Neural cell (in vitro differentiated cells): ENCODE measurements at regions not wholly inside any gene's neighbourhood (a gene's known extent, or its start where the extent isn't known, plus 50 kb on each side); places are given as distances from the start of the nearest gene placed in this dataset.

ENCODE experiments used
- H2AFZ ChIP-seq: fragments of 200-600, 300-800 bp; sonication (generic), shearing (Covaris generic); 2 replicates; pipeline ENCODE4 v1.6.0; 2014; ENCODE audit warnings: low read depth, mild to moderate bottlenecking, antibody characterized with exemption, low read length, moderate library complexity
- H3F3A ChIP-seq: fragments of 200-600 bp; shearing (Covaris generic); 2 replicates; pipeline ENCODE4 v1.6.1; 2016; ENCODE audit warnings: mild to moderate bottlenecking, moderate library complexity, mixed read lengths, antibody characterized with exemption, low read length; ENCODE audit not compliant: insufficient read depth, poor library complexity, severe bottlenecking
- H3K27ac ChIP-seq: fragments of 200-600, 300-800 bp; sonication (generic), shearing (Covaris generic); 2 replicates; pipeline ENCODE4 v1.5.1; 2014; ENCODE audit warnings: mild to moderate bottlenecking, low read length, moderate library complexity
- H3K27me3 ChIP-seq: fragments of 300-800, 200-600 bp; sonication (generic), shearing (Covaris generic); 2 replicates; pipeline ENCODE4 v1.6.0; 2014; ENCODE audit warnings: mild to moderate bottlenecking, low read depth, low read length, moderate library complexity; ENCODE audit not compliant: insufficient read depth
- H3K36me3 ChIP-seq: fragments of 300-800, 200-600 bp; sonication (generic), shearing (Covaris generic); 2 replicates; pipeline ENCODE4 v1.5.1; 2014; ENCODE audit warnings: mild to moderate bottlenecking, antibody characterized with exemption, low read length, moderate library complexity; ENCODE audit not compliant: insufficient read depth
- H3K4me2 ChIP-seq: fragments of 300-800, 200-600 bp; sonication (generic), shearing (Covaris generic); 2 replicates; pipeline ENCODE4 v1.6.0; 2014; ENCODE audit warnings: mild to moderate bottlenecking, low read length
- H3K4me3 ChIP-seq: fragments of 300-800, 200-600 bp; sonication (generic), shearing (Covaris generic); 2 replicates; pipeline ENCODE4 v1.5.1; 2014; ENCODE audit warnings: mild to moderate bottlenecking, low read length, moderate library complexity
- H3K79me2 ChIP-seq: fragments of 200-600 bp; shearing (Covaris generic); replicated peaks from 2 replicates; pipeline ENCODE4 v1.6.0; 2014; ENCODE audit warnings: mild to moderate bottlenecking, low read length, moderate library complexity; ENCODE audit not compliant: insufficient read depth
- H3K9ac ChIP-seq: fragments of 300-800, 200-600 bp; sonication (generic), shearing (Covaris generic); 2 replicates; pipeline ENCODE4 v1.6.1; 2016; ENCODE audit warnings: mild to moderate bottlenecking, low read length, mixed read lengths
- H3K9me2 ChIP-seq: fragments of 200-600 bp; shearing (Covaris generic); 2 replicates; pipeline ENCODE4 v1.6.1; 2016; ENCODE audit warnings: mild to moderate bottlenecking, low read length, mixed read lengths; ENCODE audit not compliant: insufficient read depth
- H3K9me3 ChIP-seq: fragments of 200-600, 300-800 bp; sonication (generic), shearing (Covaris generic); 2 replicates; pipeline ENCODE4 v1.6.1; 2016; ENCODE audit warnings: mild to moderate bottlenecking, mixed run types, low read length, moderate library complexity, mixed read lengths
- H4K20me1 ChIP-seq: fragments of 200-600 bp; shearing (Covaris generic); 2 replicates; pipeline ENCODE4 v1.6.1; 2016; ENCODE audit warnings: mild to moderate bottlenecking, mixed run types; ENCODE audit not compliant: insufficient read depth
- EP300 ChIP-seq: fragments of 450-650 bp; conservative IDR thresholded peaks from 2 replicates; pipeline ENCODE4 v1.6.1; 2014; ENCODE audit warnings: antibody characterized with exemption, mild to moderate bottlenecking, moderate library complexity; ENCODE audit not compliant: poor library complexity, severe bottlenecking
- EZH2 ChIP-seq: fragments of 200-600, 300-800 bp; shearing (Covaris generic), sonication (generic); IDR thresholded peaks from 2 replicates; pipeline ENCODE4 v1.6.1; 2014; ENCODE audit warnings: antibody characterized with exemption, low read length, borderline replicate concordance, mild to moderate bottlenecking; ENCODE audit not compliant: insufficient read depth, poor library complexity, severe bottlenecking
- MXI1 ChIP-seq: fragments of 450-650 bp; conservative IDR thresholded peaks from 2 replicates; pipeline ENCODE4 v1.6.1; 2014; ENCODE audit warnings: antibody characterized with exemption, mild to moderate bottlenecking; ENCODE audit not compliant: poor library complexity, severe bottlenecking
- POLR2AphosphoS5 ChIP-seq: IDR thresholded peaks from 2 replicates; pipeline ENCODE4 v1.6.1; 2012
- RAD21 ChIP-seq: fragments of 450-650 bp; conservative IDR thresholded peaks from 2 replicates; pipeline ENCODE4 v1.6.1; 2014; ENCODE audit warnings: antibody characterized with exemption, mild to moderate bottlenecking, moderate library complexity
- SMC3 ChIP-seq: fragments of 450-650 bp; conservative IDR thresholded peaks from 2 replicates; pipeline ENCODE4 v1.6.1; 2014; ENCODE audit warnings: antibody characterized with exemption, mild to moderate bottlenecking, moderate library complexity; ENCODE audit not compliant: poor library complexity
- TAF1 ChIP-seq: IDR thresholded peaks from 2 replicates; pipeline ENCODE4 v1.6.1; 2012; ENCODE audit warnings: low read depth
- TF ChIP-seq, protein P1 (sequence below): fragments of 450-650 bp; IDR thresholded peaks from 2 replicates; pipeline ENCODE4 v1.5.1; 2014; ENCODE audit warnings: antibody characterized with exemption, mild to moderate bottlenecking, moderate library complexity; ENCODE audit not compliant: poor library complexity, severe bottlenecking
- TF ChIP-seq, protein P2 (sequence below): IDR thresholded peaks from 2 replicates; pipeline ENCODE4 v1.6.1; 2012; ENCODE audit warnings: borderline replicate concordance

DNA sequence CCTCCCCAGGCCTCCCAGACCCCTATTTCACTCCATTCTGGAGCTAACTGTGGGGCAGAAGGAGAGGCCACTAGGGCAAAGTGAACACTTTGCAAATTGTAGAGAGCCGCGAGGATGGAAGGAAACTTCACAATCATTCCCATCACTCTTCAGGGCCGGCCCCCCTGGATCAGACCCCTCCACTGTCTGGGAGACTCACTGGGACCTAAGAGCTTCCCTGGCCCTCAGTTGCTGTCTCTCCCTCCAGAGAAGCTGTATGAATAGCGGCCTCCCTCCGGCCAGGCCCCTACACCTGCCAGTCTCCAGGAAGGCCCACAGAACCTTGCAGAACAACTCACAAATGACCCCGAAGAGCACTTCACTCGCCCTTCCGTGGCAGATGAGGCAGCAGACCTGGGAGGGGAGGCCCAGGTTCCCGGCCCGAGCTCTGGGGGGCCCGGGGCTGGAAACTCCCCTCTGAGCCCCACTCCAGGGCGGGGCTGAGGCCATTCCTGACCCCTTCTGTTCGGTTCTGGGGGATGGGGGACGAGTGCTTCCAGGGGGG lies 141.9 kb upstream of the IER5L start:
- no peak overlapping the region for H3K4me2 ChIP-seq
- TF ChIP-seq SMC3 (no peak), POLR2AphosphoS5 (no peak), RAD21 (no peak), EZH2 (no peak), EP300 (no peak), MXI1 (no peak)
- TF ChIP-seq, protein P1, sequence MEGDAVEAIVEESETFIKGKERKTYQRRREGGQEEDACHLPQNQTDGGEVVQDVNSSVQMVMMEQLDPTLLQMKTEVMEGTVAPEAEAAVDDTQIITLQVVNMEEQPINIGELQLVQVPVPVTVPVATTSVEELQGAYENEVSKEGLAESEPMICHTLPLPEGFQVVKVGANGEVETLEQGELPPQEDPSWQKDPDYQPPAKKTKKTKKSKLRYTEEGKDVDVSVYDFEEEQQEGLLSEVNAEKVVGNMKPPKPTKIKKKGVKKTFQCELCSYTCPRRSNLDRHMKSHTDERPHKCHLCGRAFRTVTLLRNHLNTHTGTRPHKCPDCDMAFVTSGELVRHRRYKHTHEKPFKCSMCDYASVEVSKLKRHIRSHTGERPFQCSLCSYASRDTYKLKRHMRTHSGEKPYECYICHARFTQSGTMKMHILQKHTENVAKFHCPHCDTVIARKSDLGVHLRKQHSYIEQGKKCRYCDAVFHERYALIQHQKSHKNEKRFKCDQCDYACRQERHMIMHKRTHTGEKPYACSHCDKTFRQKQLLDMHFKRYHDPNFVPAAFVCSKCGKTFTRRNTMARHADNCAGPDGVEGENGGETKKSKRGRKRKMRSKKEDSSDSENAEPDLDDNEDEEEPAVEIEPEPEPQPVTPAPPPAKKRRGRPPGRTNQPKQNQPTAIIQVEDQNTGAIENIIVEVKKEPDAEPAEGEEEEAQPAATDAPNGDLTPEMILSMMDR: no peak
- no peaks in the 10 kb centered on the region for H3K9me2 ChIP-seq
- H3F3A ChIP-seq: no peaks in the 10 kb centered on the region
- H3K27ac ChIP-seq: peak overlapping the region; percentile 89
- H3K79me2 ChIP-seq: no peaks in the 10 kb centered on the region
- H3K27me3 ChIP-seq: no peaks in the 10 kb centered on the region
- H2AFZ ChIP-seq: no peak overlapping the region
- peak overlapping the region; percentile 73 for H3K9ac ChIP-seq
- peak overlapping the region; percentile 56 for H3K4me3 ChIP-seq
- H3K9me3 ChIP-seq: no peaks in the 10 kb centered on the region
- no peaks in the 10 kb centered on the region for H4K20me1 ChIP-seq
- no peaks in the 10 kb centered on the region for H3K36me3 ChIP-seq

DNA sequence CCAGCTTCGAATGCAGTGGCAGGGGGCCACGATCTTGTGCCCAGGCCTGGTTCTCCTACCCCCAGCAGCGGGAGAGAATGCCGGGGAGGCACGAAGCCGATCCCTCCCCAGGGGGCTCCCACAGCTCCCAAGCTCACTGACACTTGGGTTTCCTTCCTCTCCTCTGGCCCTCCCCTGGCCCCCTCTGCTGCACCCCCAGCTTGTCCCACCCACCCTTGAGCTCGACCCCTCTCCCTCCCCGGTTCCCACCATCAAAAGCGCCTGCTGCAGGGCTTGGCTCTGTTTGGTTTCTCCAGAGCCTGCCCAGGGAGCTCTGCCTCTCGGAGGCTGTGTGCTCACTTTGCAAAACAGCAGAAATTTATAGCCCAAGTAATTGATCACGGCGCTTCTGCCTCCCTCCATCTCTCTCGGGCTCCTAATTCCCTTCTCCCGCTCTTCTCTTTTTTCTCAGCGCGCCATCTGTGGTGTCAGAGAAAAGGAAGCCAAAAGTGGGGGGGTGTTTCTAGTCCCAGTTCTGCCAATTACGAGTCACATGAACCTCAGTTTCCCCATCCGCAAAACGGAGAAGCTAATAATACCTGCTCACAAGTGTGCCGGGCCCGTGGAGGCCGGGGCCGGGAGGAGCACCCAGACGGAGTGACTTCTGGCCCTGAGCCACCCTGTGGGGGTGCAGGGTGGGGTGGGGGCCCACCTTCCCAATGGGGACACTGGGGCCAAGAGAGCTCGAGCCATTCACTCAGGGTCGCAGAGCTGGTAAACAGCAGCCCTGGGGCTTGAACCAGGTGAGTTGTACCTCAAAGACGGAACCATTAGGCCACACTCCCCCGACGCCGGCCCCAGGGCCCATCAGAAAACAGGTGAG lies 141.2 kb upstream of the IER5L start:
- Histone ChIP-seq H4K20me1 (no peaks in the 10 kb centered on the region), H3K4me2 (no peak overlapping the region), H3K9me3 (no peaks in the 10 kb centered on the region), H3K36me3 (no peaks in the 10 kb centered on the region), H3K27me3 (no peaks in the 10 kb centered on the region), H3K27ac (no peak overlapping the region), H3K9ac (peak overlapping the region; percentile 73), H2AFZ (no peak overlapping the region), H3K79me2 (no peaks in the 10 kb centered on the region), H3K9me2 (no peaks in the 10 kb centered on the region), H3F3A (no peaks in the 10 kb centered on the region), H3K4me3 (no peak overlapping the region)
- TF ChIP-seq, protein P2, sequence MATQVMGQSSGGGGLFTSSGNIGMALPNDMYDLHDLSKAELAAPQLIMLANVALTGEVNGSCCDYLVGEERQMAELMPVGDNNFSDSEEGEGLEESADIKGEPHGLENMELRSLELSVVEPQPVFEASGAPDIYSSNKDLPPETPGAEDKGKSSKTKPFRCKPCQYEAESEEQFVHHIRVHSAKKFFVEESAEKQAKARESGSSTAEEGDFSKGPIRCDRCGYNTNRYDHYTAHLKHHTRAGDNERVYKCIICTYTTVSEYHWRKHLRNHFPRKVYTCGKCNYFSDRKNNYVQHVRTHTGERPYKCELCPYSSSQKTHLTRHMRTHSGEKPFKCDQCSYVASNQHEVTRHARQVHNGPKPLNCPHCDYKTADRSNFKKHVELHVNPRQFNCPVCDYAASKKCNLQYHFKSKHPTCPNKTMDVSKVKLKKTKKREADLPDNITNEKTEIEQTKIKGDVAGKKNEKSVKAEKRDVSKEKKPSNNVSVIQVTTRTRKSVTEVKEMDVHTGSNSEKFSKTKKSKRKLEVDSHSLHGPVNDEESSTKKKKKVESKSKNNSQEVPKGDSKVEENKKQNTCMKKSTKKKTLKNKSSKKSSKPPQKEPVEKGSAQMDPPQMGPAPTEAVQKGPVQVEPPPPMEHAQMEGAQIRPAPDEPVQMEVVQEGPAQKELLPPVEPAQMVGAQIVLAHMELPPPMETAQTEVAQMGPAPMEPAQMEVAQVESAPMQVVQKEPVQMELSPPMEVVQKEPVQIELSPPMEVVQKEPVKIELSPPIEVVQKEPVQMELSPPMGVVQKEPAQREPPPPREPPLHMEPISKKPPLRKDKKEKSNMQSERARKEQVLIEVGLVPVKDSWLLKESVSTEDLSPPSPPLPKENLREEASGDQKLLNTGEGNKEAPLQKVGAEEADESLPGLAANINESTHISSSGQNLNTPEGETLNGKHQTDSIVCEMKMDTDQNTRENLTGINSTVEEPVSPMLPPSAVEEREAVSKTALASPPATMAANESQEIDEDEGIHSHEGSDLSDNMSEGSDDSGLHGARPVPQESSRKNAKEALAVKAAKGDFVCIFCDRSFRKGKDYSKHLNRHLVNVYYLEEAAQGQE: no peak
- TF ChIP-seq EZH2: no peak
- no peak for TF ChIP-seq RAD21
- no peak for TF ChIP-seq EP300
- no peak for TF ChIP-seq SMC3
- no peak for TF ChIP-seq POLR2AphosphoS5
- no peak for TF ChIP-seq TAF1
- no peak for TF ChIP-seq MXI1
- TF ChIP-seq, protein P1: no peak
